DMS153 treated with DMSO at 0.1 percent for 48 hours (cell line): ENCODE measurements at regions not wholly inside any gene's neighbourhood (a gene's known extent, or its start where the extent isn't known, plus 50 kb on each side); places are given as distances from the start of the nearest gene placed in this dataset.

Source experiments
- DNase-seq: peaks from one replicate; lab custom pipeline; 2025; ENCODE audit not compliant: unreplicated experiment; lab: John Stamatoyannopoulos, UW

- DNase-seq: no peak
These were observed 149.7 kb downstream of the CAAP1 start for GRCh38 chr9:26742828-26743476.

GRCh38 chr9:26735160-26735559 is 157.4 kb downstream of the CAAP1 start:
- DNase-seq: no peak

GRCh38 chr9:26729187-26729586 is 163.4 kb downstream of the CAAP1 start:
- no peak for DNase-seq

- no peak for DNase-seq
These were observed 165.1 kb downstream of the CAAP1 start for GRCh38 chr9:26727471-26727870.

GRCh38 chr9:26725573-26725972 is 167.0 kb downstream of the CAAP1 start:
- no peak for DNase-seq

- DNase-seq: peak; percentile 2
These were observed 169.1 kb downstream of the CAAP1 start for GRCh38 chr9:26723486-26723885.

GRCh38 chr9:26722755-26723154 is 169.8 kb downstream of the CAAP1 start:
- DNase-seq: no peak

- no peak for DNase-seq
These were observed 182.6 kb downstream of the CAAP1 start for GRCh38 chr9:26710008-26710407.

GRCh38 chr9:26706223-26706622 is 186.4 kb downstream of the CAAP1 start:
- DNase-seq: no peak

GRCh38 chr9:26695298-26695622 is 197.3 kb downstream of the CAAP1 start:
- DNase-seq: no peak

- DNase-seq: no peak
These were observed 198.0 kb downstream of the CAAP1 start for GRCh38 chr9:26694381-26695297.

- no peak for DNase-seq
These were observed 203.6 kb downstream of the CAAP1 start for GRCh38 chr9:26689041-26689440.

GRCh38 chr9:26687421-26687820 is 205.2 kb downstream of the CAAP1 start:
- DNase-seq: no peak

GRCh38 chr9:26685818-26686217 is 206.8 kb downstream of the CAAP1 start:
- DNase-seq: no peak

- DNase-seq: no peak
These were observed 208.6 kb downstream of the CAAP1 start for GRCh38 chr9:26684029-26684428.

GRCh38 chr9:26682796-26683496 is 209.7 kb downstream of the CAAP1 start:
- no peak for DNase-seq

- no peak for DNase-seq
These were observed 210.6 kb downstream of the CAAP1 start for GRCh38 chr9:26682041-26682440.

- no peak for DNase-seq
These were observed 214.5 kb downstream of the CAAP1 start for GRCh38 chr9:26677965-26678706.

- DNase-seq: no peak
These were observed 217.6 kb downstream of the CAAP1 start for GRCh38 chr9:26675035-26675434.

GRCh38 chr9:26673261-26673660 is 219.3 kb downstream of the CAAP1 start:
- no peak for DNase-seq
